ENCODE measurements at regions not wholly inside any gene's neighbourhood (a gene's known extent, or its start where the extent isn't known, plus 50 kb on each side); places are given as distances from the start of the nearest gene placed in this dataset.

GRCh38 chr2:78973630-78974029 is 51.9 kb upstream of the REG3G start:
- ChIA-PET CTCF (ENCODE audit: low intra/inter-chr PET ratio, low total read pairs) (no interaction called here), POLR2A (no interaction called here)
- intact Hi-C loops (cut with micrococcal nuclease; ENCODE audit: unreplicated experiment), result no loop called here
- H2AFZ ChIP-seq (ENCODE audit: low read length), result no peak overlapping the region
- no peaks in the 10 kb centered on the region for H3K27me3 ChIP-seq (ENCODE audit: control insufficient read depth in 1 of 2, insufficient read depth in 2 of 2, low read length in 2 of 2)
- H3K79me2 ChIP-seq (ENCODE audit: insufficient read depth, low read length), result no peaks in the 10 kb centered on the region
- H3K4me2 ChIP-seq (ENCODE audit: low read depth, low read length), result no peak overlapping the region
- FAIRE-seq (no peak), DNase-seq (ENCODE audit: low spot score) (no peak), ATAC-seq (no peak)
- no peaks in the 10 kb centered on the region; the same call in 1 of the 2 replicates for H4K20me1 ChIP-seq (ENCODE audit: insufficient read depth, low read length)
- no peaks in the 10 kb centered on the region for H3K9me3 ChIP-seq (ENCODE audit: low read length)
- no peak overlapping the region for H3K9ac ChIP-seq (ENCODE audit: insufficient read depth, low read depth, low read length)
- in situ Hi-C loops (cut with HindIII; ENCODE audit: extremely low pct_ligation_motif_present, low pct_unique_long_range_greater_than_20kb), result no loop called here
- no TSS peak for BruUV-seq (replicated peaks)
- no peaks in the 10 kb centered on the region for H3K36me3 ChIP-seq (replicated peaks in 1 of 2; ENCODE audit: control insufficient read depth in 1 of 2, insufficient read depth in 2 of 2, low read length in 2 of 2)
- 5% methylated on average over 3 of the region's 3 CpGs for WGBS (ENCODE audit: low lambda C conversion rate)
- H3K27ac ChIP-seq (ENCODE audit: extremely low read length, insufficient read depth, low read length), result no peak overlapping the region
- no peak overlapping the region for H3K4me3 ChIP-seq (replicated peaks in 1 of 3; ENCODE audit: insufficient read depth in 1 of 3, low read depth in 2 of 3, low read length in 3 of 3)
- no peaks in the 10 kb centered on the region for H3K4me1 ChIP-seq (ENCODE audit: insufficient read depth, low read length)
- no peak for TF ChIP-seq MZF1 (CRISPR knock-in tag; IDR thresholded peaks at IDR 0.05; ENCODE audit: borderline replicate concordance)
- TF ChIP-seq NCOA2 (CRISPR knock-in tag; IDR thresholded peaks at IDR 0.05), result no peak
- no peak for TF ChIP-seq ZNF563 (CRISPR knock-in tag; IDR thresholded peaks at IDR 0.05)
- TF ChIP-seq ZNF225 (CRISPR knock-in tag; IDR thresholded peaks at IDR 0.05), result no peak
- no peak for TF ChIP-seq ZNF18 (CRISPR knock-in tag; IDR thresholded peaks at IDR 0.05; ENCODE audit: insufficient replicate concordance)
- no peak for TF ChIP-seq ZNF660 (CRISPR knock-in tag; IDR thresholded peaks at IDR 0.05; ENCODE audit: borderline replicate concordance, low read depth)
- no peak for TF ChIP-seq ZNF414 (CRISPR knock-in tag; IDR thresholded peaks at IDR 0.05)
- TF ChIP-seq PLSCR1 (CRISPR knock-in tag; IDR thresholded peaks at IDR 0.05; ENCODE audit: borderline replicate concordance), result no peak
- no peak for TF ChIP-seq DR1 (CRISPR knock-in tag; IDR thresholded peaks at IDR 0.05)
- no peak for TF ChIP-seq SRF (IDR thresholded peaks at IDR 0.05; ENCODE audit: low read depth, low read length)
- no peak for TF ChIP-seq PHF21A (CRISPR knock-in tag; IDR thresholded peaks at IDR 0.05)
- TF ChIP-seq THAP7 (CRISPR knock-in tag; IDR thresholded peaks at IDR 0.05), result no peak
- no peak for TF ChIP-seq HOXA7 (CRISPR knock-in tag; IDR thresholded peaks at IDR 0.05)
- no peak for TF ChIP-seq ZNF616 (CRISPR knock-in tag; IDR thresholded peaks at IDR 0.05; ENCODE audit: low read depth)
- TF ChIP-seq PHF5A (CRISPR knock-in tag; IDR thresholded peaks at IDR 0.05; ENCODE audit: low read depth, unreplicated experiment), result no peak
- TF ChIP-seq ZBTB1 (CRISPR knock-in tag; IDR thresholded peaks at IDR 0.05; ENCODE audit: borderline replicate concordance), result no peak
- no peak for TF ChIP-seq IRF1 (CRISPR knock-in tag; IDR thresholded peaks at IDR 0.05; ENCODE audit: low read depth)
- no peak for TF ChIP-seq ISL2 (CRISPR knock-in tag; IDR thresholded peaks at IDR 0.05)
- TF ChIP-seq KLF9 (CRISPR knock-in tag; IDR thresholded peaks at IDR 0.05; ENCODE audit: low read depth), result no peak

Data from HepG2 (cell line).